AG08396 (cell line): ENCODE measurements at regions not wholly inside any gene's neighbourhood (a gene's known extent, or its start where the extent isn't known, plus 50 kb on each side); places are given as distances from the start of the nearest gene placed in this dataset.
"Not testable (repeated sequence)": the region's sequence is repeated elsewhere in the genome, so short reads cannot be mapped to it uniquely, and the experiment has no call there.

Experiments used
- DNase-seq: peaks from one replicate; pipeline ENCODE4 v3.0.0; 2012; ENCODE audit warnings: low spot score, mixed read lengths

GRCh38 chr1:164006186-164006585 lies 552.8 kb upstream of the PBX1 start:
- not testable (repeated sequence) for DNase-seq

GRCh38 chr1:164006621-164007020 lies 552.4 kb upstream of the PBX1 start:
- no peak for DNase-seq

- no peak for DNase-seq
These were observed 541.7 kb upstream of the PBX1 start for GRCh38 chr1:164017239-164017638.

GRCh38 chr1:164020391-164020790 lies 538.6 kb upstream of the PBX1 start:
- no peak for DNase-seq

- no peak for DNase-seq
These were observed 537.2 kb upstream of the PBX1 start for GRCh38 chr1:164021813-164022212.

GRCh38 chr1:164033782-164034181 lies 525.2 kb upstream of the PBX1 start:
- DNase-seq = no peak

GRCh38 chr1:164040754-164041153 lies 518.2 kb upstream of the PBX1 start:
- DNase-seq = no peak

- DNase-seq = no peak
These were observed 507.2 kb upstream of the PBX1 start for GRCh38 chr1:164051782-164052181.

- DNase-seq = no peak
These were observed 504.7 kb upstream of the PBX1 start for GRCh38 chr1:164054331-164054730.

- no peak for DNase-seq
These were observed 500.8 kb upstream of the PBX1 start for GRCh38 chr1:164058198-164058597.

GRCh38 chr1:164061528-164061927 lies 497.5 kb upstream of the PBX1 start:
- DNase-seq = no peak

- no peak for DNase-seq
These were observed 494.5 kb upstream of the PBX1 start for GRCh38 chr1:164064501-164064900.

GRCh38 chr1:164071288-164071687 lies 487.7 kb upstream of the PBX1 start:
- no peak for DNase-seq

- no peak for DNase-seq
These were observed 472.2 kb upstream of the PBX1 start for GRCh38 chr1:164086832-164087231.

- no peak for DNase-seq
These were observed 471.0 kb upstream of the PBX1 start for GRCh38 chr1:164087906-164088453.

- DNase-seq = no peak
These were observed 466.2 kb upstream of the PBX1 start for GRCh38 chr1:164092603-164093353.

- DNase-seq = no peak
These were observed 465.4 kb upstream of the PBX1 start for GRCh38 chr1:164093543-164093942.

- no peak for DNase-seq
These were observed 457.2 kb upstream of the PBX1 start for GRCh38 chr1:164101802-164102201.

- DNase-seq = no peak
These were observed 427.0 kb upstream of the PBX1 start for GRCh38 chr1:164131949-164132348.

- no peak for DNase-seq
These were observed 421.6 kb upstream of the PBX1 start for GRCh38 chr1:164137273-164137925.

- no peak for DNase-seq
These were observed 417.2 kb upstream of the PBX1 start for GRCh38 chr1:164141797-164142196.

- DNase-seq = no peak
These were observed 404.4 kb upstream of the PBX1 start for GRCh38 chr1:164154622-164155021.

GRCh38 chr1:164155347-164155746 lies 403.6 kb upstream of the PBX1 start:
- DNase-seq = no peak
